HG02943 (cell line): ENCODE measurements at regions not wholly inside any gene's neighbourhood (a gene's known extent, or its start where the extent isn't known, plus 50 kb on each side); places are given as distances from the start of the nearest gene placed in this dataset.

Source experiments
- ATAC-seq: cut with Tn5 transposase; IDR thresholded peaks from one replicate; pipeline ENCODE4 v1.9.1; 2021; ENCODE audit warnings: mild to moderate bottlenecking, low read depth, moderate library complexity; ENCODE audit not compliant: unreplicated experiment

- ATAC-seq: no peak
Observed at GRCh38 chr1:82044536-82044935, 243.8 kb downstream of the ADGRL2 start.

GRCh38 chr1:82044111-82044510 lies 243.4 kb downstream of the ADGRL2 start:
- ATAC-seq: no peak

GRCh38 chr1:82042306-82043060 lies 241.7 kb downstream of the ADGRL2 start:
- ATAC-seq: no peak
